PC-3 (cell line): ENCODE measurements at regions not wholly inside any gene's neighbourhood (a gene's known extent, or its start where the extent isn't known, plus 50 kb on each side); places are given as distances from the start of the nearest gene placed in this dataset.

Source experiments
- ATAC-seq: fragments of 200-7000 bp; cut with Tn5 transposase; 2 replicates; pipeline ENCODE4 v1.9.1; 2020; ENCODE audit warnings: mild to moderate bottlenecking, moderate library complexity
- BruUV-seq: library from RNA; stranded (reverse); fragments of 400-500 nt; replicated peaks from 2 replicates; lab custom pipeline; 2021; lab: Mats Ljungman, UMichigan
- CTCF ChIA-PET: fragments of 300-600 bp; sonication (Branson Sonifier 250); formaldehyde crosslinking; loops from one replicate; lab custom pipeline; 2022; ENCODE audit warnings: antibody characterized with exemption; lab: Charles Lee
- POLR2A ChIA-PET: fragments of 300-600 bp; sonication (Branson Sonifier 250); formaldehyde crosslinking; loops from one replicate; lab custom pipeline; 2022; ENCODE audit warnings: antibody characterized with exemption; ENCODE audit not compliant: unreplicated experiment; lab: Charles Lee
- DNase-seq: peaks from one replicate; pipeline ENCODE4 v3.0.0-alpha.2; 2015
- H2AFZ ChIP-seq: fragments of 300-600 bp; sonication (generic); 2 replicates; pipeline ENCODE4 v1.6.0; 2016; ENCODE audit warnings: antibody characterized with exemption, low read length
- H3F3A ChIP-seq: fragments of 300-600 bp; sonication (generic); one replicate; pipeline ENCODE4 v1.6.0; 2017; ENCODE audit warnings: antibody characterized with exemption, low read length, control low read depth, mild to moderate bottlenecking; ENCODE audit not compliant: unreplicated experiment
- H3K27ac ChIP-seq: fragments of 300-600 bp; sonication (generic); 2 replicates; pipeline ENCODE4 v1.5.1; 2016; ENCODE audit warnings: mild to moderate bottlenecking, low read length
- H3K27me3 ChIP-seq: fragments of 300-600 bp; sonication (generic); 2 replicates; pipeline ENCODE4 v1.6.1; 2016; ENCODE audit warnings: low read length, mixed read lengths
- H3K36me3 ChIP-seq: fragments of 300-600 bp; sonication (generic); 2 replicates; pipeline ENCODE4 v1.6.1; 2016; ENCODE audit warnings: low read depth, mixed run types, low read length, mixed read lengths
- H3K4me1 ChIP-seq: fragments of 300-600 bp; sonication (generic); 2 replicates; pipeline ENCODE4 v1.5.1; 2016; ENCODE audit warnings: low read length; ENCODE audit not compliant: insufficient read depth
- H3K4me2 ChIP-seq: fragments of 300-600 bp; sonication (generic); 2 replicates; pipeline ENCODE4 v1.6.0; 2016; ENCODE audit warnings: low read length
- H3K4me3 ChIP-seq: fragments of 300-600 bp; sonication (generic); 2 replicates; pipeline ENCODE4 v1.5.1; 2016; ENCODE audit warnings: mild to moderate bottlenecking, low read length, mixed read lengths
- H3K79me2 ChIP-seq: fragments of 300-600 bp; sonication (generic); 2 replicates; pipeline ENCODE4 v1.6.1; 2017; ENCODE audit warnings: low read length, mixed read lengths
- H3K9ac ChIP-seq: fragments of 300-600 bp; sonication (generic); 2 replicates; pipeline ENCODE4 v1.6.0; 2016; ENCODE audit warnings: mild to moderate bottlenecking, low read length
- H3K9me2 ChIP-seq: fragments of 300-600 bp; sonication (generic); replicated peaks from 2 replicates; pipeline ENCODE4 v1.6.1; 2016; ENCODE audit warnings: mixed run types, low read length, mixed read lengths
- H3K9me3 ChIP-seq: fragments of 300-600 bp; sonication (generic); 2 replicates; pipeline ENCODE4 v1.6.1; 2016; ENCODE audit warnings: low read length, mixed read lengths
- H4K20me1 ChIP-seq: fragments of 300-600 bp; sonication (generic); 2 replicates; pipeline ENCODE4 v1.6.1; 2016; ENCODE audit warnings: low read length, mixed read lengths
- CTCF ChIP-seq: fragments of 300-600 bp; sonication (generic); conservative IDR thresholded peaks from 2 replicates; pipeline ENCODE4 v1.5.1; 2017; ENCODE audit warnings: antibody characterized with exemption, low read depth, mild to moderate bottlenecking, low read length
- EZH2 ChIP-seq: fragments of 300-600 bp; sonication (generic); IDR thresholded peaks from one replicate; pipeline ENCODE4 v1.6.1; 2017; ENCODE audit warnings: antibody characterized with exemption, mild to moderate bottlenecking, low read length; ENCODE audit not compliant: unreplicated experiment
- EZH2phosphoT487 ChIP-seq: fragments of 300-600 bp; sonication (generic); IDR thresholded peaks from 2 replicates; pipeline ENCODE4 v1.6.1; 2018; ENCODE audit warnings: mild to moderate bottlenecking, antibody characterized with exemption, low read length, borderline replicate concordance
- intact Hi-C: fragments of 100-400 bp; cut with micrococcal nuclease; formaldehyde crosslinking; loops from 2 replicates; pipeline ENCODE4 v1.9.0; 2023

DNA sequence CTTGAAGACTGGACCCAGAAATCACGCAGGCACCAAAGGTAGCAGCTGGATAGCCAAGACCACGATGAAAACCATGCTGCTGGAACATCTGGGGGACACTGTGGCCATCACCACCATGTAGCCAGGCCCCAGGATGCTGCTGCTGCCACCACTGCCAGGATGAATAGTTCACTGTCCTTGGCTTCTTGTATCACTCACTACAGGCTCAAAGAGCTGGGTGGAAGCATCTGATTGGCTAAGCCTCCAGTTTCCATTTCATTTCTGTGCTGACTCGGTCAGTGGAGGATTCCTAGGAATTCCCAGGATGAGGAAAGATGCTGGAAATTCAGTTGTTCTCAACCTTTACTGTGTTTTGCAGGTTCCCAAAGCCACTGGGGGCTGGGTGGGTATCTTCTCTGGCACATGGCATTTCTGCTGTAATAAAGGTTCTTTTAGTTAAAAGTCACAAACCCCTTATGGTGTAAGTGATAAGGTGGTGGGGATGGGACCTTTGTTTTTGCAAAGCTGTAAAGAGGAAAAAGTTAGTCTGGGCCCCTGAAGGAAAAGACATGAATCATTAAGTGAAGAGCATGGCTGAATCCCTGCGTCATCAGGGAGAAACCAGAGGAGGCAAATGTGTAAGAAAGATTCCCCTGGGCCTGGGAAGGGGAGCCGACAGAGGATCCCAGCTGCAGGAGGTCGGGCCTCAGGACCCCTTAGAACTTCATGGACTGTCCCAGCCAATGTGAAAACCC lies 57.7 kb upstream of the SMOX start:
- H3K9ac ChIP-seq, result no peak overlapping the region
- H3K27ac ChIP-seq, result no peak overlapping the region
- no peak for DNase-seq
- ChIA-PET POLR2A (no interaction called here), CTCF (no interaction called here)
- intact Hi-C loops, result no loop called here
- no peaks in the 10 kb centered on the region for H3K4me1 ChIP-seq
- H3K9me3 ChIP-seq, result peaks cover 13% of the 10 kb centered on the region
- no peak for ATAC-seq
- no peak overlapping the region for H2AFZ ChIP-seq
- no peak overlapping the region for H3K4me2 ChIP-seq
- H4K20me1 ChIP-seq, result no peaks in the 10 kb centered on the region
- no peaks in the 10 kb centered on the region for H3K27me3 ChIP-seq
- TF ChIP-seq CTCF (no peak), EZH2phosphoT487 (no peak), EZH2 (no peak)
- no peaks in the 10 kb centered on the region for H3K36me3 ChIP-seq
- H3K4me3 ChIP-seq, result no peak overlapping the region
- H3F3A ChIP-seq, result no peaks in the 10 kb centered on the region
- H3K79me2 ChIP-seq, result no peaks in the 10 kb centered on the region
- H3K9me2 ChIP-seq, result no peaks in the 10 kb centered on the region
- no TSS peak for BruUV-seq

DNA sequence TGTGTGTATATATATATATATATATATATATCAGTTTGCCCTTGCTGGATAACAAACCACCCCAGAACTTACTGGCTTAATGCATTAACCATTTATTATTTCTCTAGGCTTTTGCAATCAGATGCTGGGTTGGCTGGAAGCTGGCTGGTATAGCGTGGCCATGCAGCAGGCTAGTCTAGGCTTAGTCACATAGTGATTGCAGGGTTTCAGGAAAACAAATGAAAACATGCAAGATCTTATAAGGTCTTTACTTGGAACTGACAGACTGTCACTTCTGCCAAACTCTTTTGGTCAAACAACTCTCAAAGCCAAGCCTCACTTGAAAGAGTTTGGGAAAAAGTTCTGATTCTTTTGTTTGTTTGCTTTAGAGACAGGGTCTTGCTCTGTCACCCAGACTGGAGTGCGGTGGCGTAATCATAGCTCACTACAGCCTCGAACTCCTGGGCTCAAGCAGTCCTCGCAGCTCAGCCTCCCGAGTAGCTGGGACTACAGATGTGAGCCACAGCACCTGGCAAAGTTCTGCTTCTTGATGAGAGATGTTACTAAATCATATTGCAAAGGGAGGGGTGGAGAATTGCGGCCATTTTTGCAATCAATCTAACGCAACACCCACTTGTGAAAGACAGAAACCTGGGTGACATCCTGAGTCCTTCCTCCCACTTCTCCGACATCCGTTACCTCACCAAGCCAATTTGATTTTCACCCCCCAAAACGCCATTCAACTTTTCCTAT lies 58.7 kb upstream of the SMOX start:
- Histone ChIP-seq H3K79me2 (no peaks in the 10 kb centered on the region), H3K27ac (no peak overlapping the region), H3K36me3 (no peaks in the 10 kb centered on the region), H3K9ac (no peak overlapping the region), H3K4me1 (peaks cover 3% of the 10 kb centered on the region; the same call in 1 of the 2 replicates), H3K9me3 (0 out of 2 replicates have a peak, but pooled peaks cover 3% of the 10 kb centered on the region), H3K27me3 (no peaks in the 10 kb centered on the region), H3K4me3 (no peak overlapping the region), H3F3A (no peaks in the 10 kb centered on the region), H3K4me2 (no peak overlapping the region), H2AFZ (no peak overlapping the region), H3K9me2 (no peaks in the 10 kb centered on the region), H4K20me1 (no peaks in the 10 kb centered on the region)
- no peak for TF ChIP-seq CTCF
- no peak for TF ChIP-seq EZH2
- intact Hi-C loops, result loop anchor here (5.0 kb wide), 1 partner anchor 198 kb away; no protein-coding TSS in a partner anchor
- CTCF ChIA-PET, result interaction anchor here (0.6 kb wide), 1 partner anchor 157 kb away, joined by 14 read pairs; no protein-coding TSS in a partner anchor
- POLR2A ChIA-PET, result no interaction called here
- ATAC-seq (no peak), DNase-seq (no peak)
- no TSS peak for BruUV-seq
